ENCODE measurements at regions not wholly inside any gene's neighbourhood (a gene's known extent, or its start where the extent isn't known, plus 50 kb on each side); places are given as distances from the start of the nearest gene placed in this dataset.

DNA sequence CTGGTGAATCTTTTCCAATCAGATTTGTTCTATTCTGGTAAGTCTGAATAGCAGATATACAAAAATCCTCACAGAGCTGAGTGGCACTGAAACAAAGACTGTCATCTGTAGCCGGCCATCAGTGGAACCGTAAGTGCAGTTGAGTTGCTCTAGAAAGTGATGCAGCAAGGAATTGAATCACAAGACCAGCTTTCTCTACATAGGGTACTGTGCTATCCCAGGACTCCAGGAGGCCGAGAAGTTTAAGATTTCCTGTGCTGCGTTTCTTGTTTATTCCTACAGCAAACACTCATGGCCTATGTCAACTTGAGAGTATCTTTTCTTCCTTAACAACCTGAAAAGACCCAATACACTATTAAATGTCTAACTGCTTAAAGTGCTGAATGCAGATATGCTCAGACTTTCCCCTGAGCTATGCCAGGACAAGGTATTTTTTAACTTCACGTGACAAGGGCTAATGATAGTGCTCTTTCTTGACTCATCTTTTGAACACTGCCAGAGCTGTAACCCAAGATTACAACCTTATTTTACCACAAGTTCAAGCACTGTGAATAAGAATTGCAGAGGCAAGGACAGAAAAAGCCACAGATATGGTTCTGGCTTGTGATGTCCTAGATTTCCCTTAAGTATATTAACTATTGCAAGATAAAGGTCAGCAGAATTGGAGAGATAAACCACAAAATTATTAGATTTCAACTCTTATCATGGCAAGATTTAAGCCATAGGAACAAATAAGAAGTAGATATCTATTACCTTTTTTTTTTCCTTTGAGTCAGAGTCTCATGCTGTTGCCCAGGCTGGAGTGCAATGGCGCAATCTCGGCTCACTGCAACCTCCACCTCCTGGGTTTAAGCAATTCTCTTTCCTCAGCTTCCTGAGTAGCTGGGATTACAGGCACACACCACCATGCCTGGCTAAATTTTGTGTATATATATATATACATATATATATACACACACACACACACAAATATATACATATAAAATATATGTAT lies 71.6 kb downstream of the GJA1 start:
- H3K27me3 ChIP-seq (ENCODE audit: insufficient read depth, low read depth) = no peaks in the 10 kb centered on the region
- H3K4me1 ChIP-seq (ENCODE audit: low read depth, poor library complexity, severe bottlenecking) = no peaks in the 10 kb centered on the region
- no peaks in the 10 kb centered on the region for H4K20me1 ChIP-seq (ENCODE audit: insufficient read depth)
- TF ChIP-seq, protein P1, sequence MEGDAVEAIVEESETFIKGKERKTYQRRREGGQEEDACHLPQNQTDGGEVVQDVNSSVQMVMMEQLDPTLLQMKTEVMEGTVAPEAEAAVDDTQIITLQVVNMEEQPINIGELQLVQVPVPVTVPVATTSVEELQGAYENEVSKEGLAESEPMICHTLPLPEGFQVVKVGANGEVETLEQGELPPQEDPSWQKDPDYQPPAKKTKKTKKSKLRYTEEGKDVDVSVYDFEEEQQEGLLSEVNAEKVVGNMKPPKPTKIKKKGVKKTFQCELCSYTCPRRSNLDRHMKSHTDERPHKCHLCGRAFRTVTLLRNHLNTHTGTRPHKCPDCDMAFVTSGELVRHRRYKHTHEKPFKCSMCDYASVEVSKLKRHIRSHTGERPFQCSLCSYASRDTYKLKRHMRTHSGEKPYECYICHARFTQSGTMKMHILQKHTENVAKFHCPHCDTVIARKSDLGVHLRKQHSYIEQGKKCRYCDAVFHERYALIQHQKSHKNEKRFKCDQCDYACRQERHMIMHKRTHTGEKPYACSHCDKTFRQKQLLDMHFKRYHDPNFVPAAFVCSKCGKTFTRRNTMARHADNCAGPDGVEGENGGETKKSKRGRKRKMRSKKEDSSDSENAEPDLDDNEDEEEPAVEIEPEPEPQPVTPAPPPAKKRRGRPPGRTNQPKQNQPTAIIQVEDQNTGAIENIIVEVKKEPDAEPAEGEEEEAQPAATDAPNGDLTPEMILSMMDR (conservative IDR thresholded peaks at IDR 0.05; ENCODE audit: low read depth, low read length) = no peak
- no peak overlapping the region for H2AFZ ChIP-seq (ENCODE audit: low read depth)
- H3K79me2 ChIP-seq (ENCODE audit: insufficient read depth, low read depth) = no peaks in the 10 kb centered on the region
- no peak overlapping the region for H3K4me2 ChIP-seq
- H3K36me3 ChIP-seq (ENCODE audit: insufficient read depth) = no peaks in the 10 kb centered on the region
- no peak overlapping the region for H3K9ac ChIP-seq
- H3K27ac ChIP-seq = no peak overlapping the region
- H3K4me3 ChIP-seq (IDR thresholded peaks at IDR 0.05; ENCODE audit: insufficient read depth, low read depth, low read length) = no peak overlapping the region

- H3K36me3 ChIP-seq (ENCODE audit: insufficient read depth) = no peaks in the 10 kb centered on the region
- TF ChIP-seq, protein P1 (conservative IDR thresholded peaks at IDR 0.05; ENCODE audit: low read depth, low read length) = no peak
- no peak overlapping the region for H3K27ac ChIP-seq
- no peaks in the 10 kb centered on the region for H3K4me1 ChIP-seq (ENCODE audit: low read depth, poor library complexity, severe bottlenecking)
- no peaks in the 10 kb centered on the region for H4K20me1 ChIP-seq (ENCODE audit: insufficient read depth)
- H3K79me2 ChIP-seq (ENCODE audit: insufficient read depth, low read depth) = no peaks in the 10 kb centered on the region
- H3K9ac ChIP-seq = no peak overlapping the region
- H3K4me2 ChIP-seq = no peak overlapping the region
- H2AFZ ChIP-seq (ENCODE audit: low read depth) = no peak overlapping the region
- no peak overlapping the region for H3K4me3 ChIP-seq (IDR thresholded peaks at IDR 0.05; ENCODE audit: insufficient read depth, low read depth, low read length)
- H3K27me3 ChIP-seq (ENCODE audit: insufficient read depth, low read depth) = no peaks in the 10 kb centered on the region
Measured at GRCh38 chr6:121510568-121511177, 75.2 kb downstream of the GJA1 start.

GRCh38 chr6:121515630-121516265 lies 80.3 kb downstream of the GJA1 start:
- no peak overlapping the region for H3K9ac ChIP-seq
- TF ChIP-seq, protein P1 (conservative IDR thresholded peaks at IDR 0.05; ENCODE audit: low read depth, low read length) = no peak
- H3K27me3 ChIP-seq (ENCODE audit: insufficient read depth, low read depth) = no peaks in the 10 kb centered on the region
- H3K4me2 ChIP-seq = no peak overlapping the region
- H3K36me3 ChIP-seq (ENCODE audit: insufficient read depth) = no peaks in the 10 kb centered on the region
- no peak overlapping the region for H3K4me3 ChIP-seq (IDR thresholded peaks at IDR 0.05; ENCODE audit: insufficient read depth, low read depth, low read length)
- no peaks in the 10 kb centered on the region for H4K20me1 ChIP-seq (ENCODE audit: insufficient read depth)
- no peak overlapping the region for H3K27ac ChIP-seq
- H3K4me1 ChIP-seq (ENCODE audit: low read depth, poor library complexity, severe bottlenecking) = no peaks in the 10 kb centered on the region
- no peak overlapping the region for H2AFZ ChIP-seq (ENCODE audit: low read depth)
- H3K79me2 ChIP-seq (ENCODE audit: insufficient read depth, low read depth) = no peaks in the 10 kb centered on the region

GRCh38 chr6:121516331-121516730 lies 80.9 kb downstream of the GJA1 start:
- Histone ChIP-seq H3K79me2 (ENCODE audit: insufficient read depth, low read depth) (no peaks in the 10 kb centered on the region), H3K4me2 (no peak overlapping the region), H3K27ac (no peak overlapping the region), H4K20me1 (ENCODE audit: insufficient read depth) (no peaks in the 10 kb centered on the region), H3K9ac (no peak overlapping the region), H3K4me1 (ENCODE audit: low read depth, poor library complexity, severe bottlenecking) (no peaks in the 10 kb centered on the region), H3K27me3 (ENCODE audit: insufficient read depth, low read depth) (no peaks in the 10 kb centered on the region), H3K4me3 (IDR thresholded peaks at IDR 0.05; ENCODE audit: insufficient read depth, low read depth, low read length) (no peak overlapping the region), H2AFZ (ENCODE audit: low read depth) (no peak overlapping the region), H3K36me3 (ENCODE audit: insufficient read depth) (no peaks in the 10 kb centered on the region)
- TF ChIP-seq, protein P1 (conservative IDR thresholded peaks at IDR 0.05; ENCODE audit: low read depth, low read length) = no peak
